PC-3 (cell line): ENCODE measurements at regions not wholly inside any gene's neighbourhood (a gene's known extent, or its start where the extent isn't known, plus 50 kb on each side); places are given as distances from the start of the nearest gene placed in this dataset.

Experiments
- EZH2 ChIP-seq: fragments of 300-600 bp; sonication (generic); IDR thresholded peaks from one replicate; pipeline ENCODE4 v1.6.1; 2017; ENCODE audit warnings: antibody characterized with exemption, mild to moderate bottlenecking, low read length; ENCODE audit not compliant: unreplicated experiment
- TF ChIP-seq, protein P1 (sequence below): fragments of 300-600 bp; sonication (generic); conservative IDR thresholded peaks from 2 replicates; pipeline ENCODE4 v1.5.1; 2017; ENCODE audit warnings: antibody characterized with exemption, low read depth, mild to moderate bottlenecking, low read length

DNA sequence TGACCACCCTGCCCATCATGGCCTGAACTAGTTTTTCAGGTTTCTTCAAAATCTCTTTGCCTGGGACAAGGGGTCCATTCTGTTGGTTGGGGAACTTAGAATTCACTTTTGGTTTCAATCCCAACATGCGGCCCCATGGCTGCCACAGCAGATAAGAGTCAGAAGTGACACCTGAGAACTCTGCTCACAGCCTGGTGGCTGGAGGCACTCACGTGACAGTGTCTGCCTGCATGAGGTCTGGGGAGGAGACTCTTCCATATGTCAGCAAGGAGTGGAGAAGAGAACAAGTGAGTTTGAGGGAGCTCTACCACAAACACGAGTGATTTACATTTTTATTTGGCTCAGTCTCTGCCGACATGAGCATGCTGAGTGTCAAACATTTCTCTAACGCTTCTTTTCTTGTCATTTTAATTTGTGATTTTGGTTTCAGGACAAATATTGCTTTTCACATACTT is 370.4 kb downstream of the TNS3 start:
- TF ChIP-seq, protein P1, sequence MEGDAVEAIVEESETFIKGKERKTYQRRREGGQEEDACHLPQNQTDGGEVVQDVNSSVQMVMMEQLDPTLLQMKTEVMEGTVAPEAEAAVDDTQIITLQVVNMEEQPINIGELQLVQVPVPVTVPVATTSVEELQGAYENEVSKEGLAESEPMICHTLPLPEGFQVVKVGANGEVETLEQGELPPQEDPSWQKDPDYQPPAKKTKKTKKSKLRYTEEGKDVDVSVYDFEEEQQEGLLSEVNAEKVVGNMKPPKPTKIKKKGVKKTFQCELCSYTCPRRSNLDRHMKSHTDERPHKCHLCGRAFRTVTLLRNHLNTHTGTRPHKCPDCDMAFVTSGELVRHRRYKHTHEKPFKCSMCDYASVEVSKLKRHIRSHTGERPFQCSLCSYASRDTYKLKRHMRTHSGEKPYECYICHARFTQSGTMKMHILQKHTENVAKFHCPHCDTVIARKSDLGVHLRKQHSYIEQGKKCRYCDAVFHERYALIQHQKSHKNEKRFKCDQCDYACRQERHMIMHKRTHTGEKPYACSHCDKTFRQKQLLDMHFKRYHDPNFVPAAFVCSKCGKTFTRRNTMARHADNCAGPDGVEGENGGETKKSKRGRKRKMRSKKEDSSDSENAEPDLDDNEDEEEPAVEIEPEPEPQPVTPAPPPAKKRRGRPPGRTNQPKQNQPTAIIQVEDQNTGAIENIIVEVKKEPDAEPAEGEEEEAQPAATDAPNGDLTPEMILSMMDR, result no peak
- no peak for TF ChIP-seq EZH2
